NCI-H2107 (cell line): ENCODE measurements at regions not wholly inside any gene's neighbourhood (a gene's known extent, or its start where the extent isn't known, plus 50 kb on each side); places are given as distances from the start of the nearest gene placed in this dataset.
"Not testable (repeated sequence)": the region's sequence is repeated elsewhere in the genome, so short reads cannot be mapped to it uniquely, and the experiment has no call there.

Experiments used
- DNase-seq: peaks from one replicate; lab custom pipeline; 2025; lab: John Stamatoyannopoulos, UW

DNA sequence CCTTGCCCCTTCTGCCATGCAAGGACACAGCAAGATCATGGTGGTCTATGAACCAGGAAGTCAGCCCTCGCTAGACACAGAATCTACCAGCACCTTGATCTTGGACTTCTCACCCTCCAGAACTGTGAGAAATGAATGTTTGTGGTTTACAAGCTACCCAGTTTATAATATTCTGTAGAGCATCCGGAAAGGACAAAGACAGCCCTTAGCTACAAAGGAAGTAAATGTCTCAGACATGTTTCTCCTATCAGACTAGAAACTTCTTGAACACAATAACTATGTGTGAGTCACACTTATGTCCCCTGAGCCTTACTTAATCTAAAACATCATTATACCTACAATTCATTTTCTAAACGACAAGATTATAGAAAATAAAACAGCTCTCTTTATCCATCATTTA is 176.7 kb downstream of the KLHL28 start:
- DNase-seq = no peak

GRCh38 chr14:44783901-44784300 is 177.8 kb downstream of the KLHL28 start:
- DNase-seq = no peak

GRCh38 chr14:44782775-44783238 is 178.9 kb downstream of the KLHL28 start:
- DNase-seq = no peak

DNA sequence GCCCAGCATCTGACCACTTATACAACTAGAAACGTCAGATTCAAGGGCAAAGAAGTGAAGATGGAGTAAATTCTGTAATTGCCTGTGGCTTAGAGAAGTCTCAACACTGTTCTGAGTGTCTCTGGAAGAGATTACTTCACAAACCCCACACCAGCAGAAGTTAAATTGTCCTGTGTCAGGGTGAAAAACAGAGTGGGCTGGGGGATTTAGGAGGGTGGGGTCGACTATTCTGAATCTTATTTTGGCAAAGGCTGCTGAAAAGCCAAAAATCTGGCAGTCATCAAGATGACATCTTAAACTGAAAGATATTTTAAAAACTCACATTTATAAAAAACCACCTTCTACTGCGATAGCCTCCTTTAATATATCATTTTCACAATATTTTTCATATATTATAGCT is 180.8 kb downstream of the KLHL28 start:
- DNase-seq = no peak

- no peak for DNase-seq
Measured at GRCh38 chr14:44778604-44779003, 183.1 kb downstream of the KLHL28 start.

GRCh38 chr14:44777584-44777983 is 184.2 kb downstream of the KLHL28 start:
- DNase-seq = no peak

DNA sequence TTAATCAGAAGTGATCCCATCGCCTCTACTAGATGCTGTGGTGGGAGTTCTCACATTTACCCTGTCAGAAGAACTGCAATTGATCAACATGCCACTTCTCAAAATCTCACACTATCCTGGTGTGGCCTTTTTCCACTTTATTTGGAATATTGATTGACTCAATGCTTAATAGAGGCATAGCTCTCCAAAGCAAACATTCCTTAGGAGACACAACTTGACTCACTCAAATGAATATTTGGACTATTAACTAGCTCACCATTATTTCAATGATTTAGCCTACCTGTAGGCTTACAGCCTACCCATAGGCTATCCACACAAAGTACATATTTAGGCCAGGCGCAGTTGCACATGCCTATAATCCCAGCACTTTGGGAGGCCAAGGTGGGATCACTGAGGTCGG is 186.5 kb downstream of the KLHL28 start:
- no peak for DNase-seq

DNA sequence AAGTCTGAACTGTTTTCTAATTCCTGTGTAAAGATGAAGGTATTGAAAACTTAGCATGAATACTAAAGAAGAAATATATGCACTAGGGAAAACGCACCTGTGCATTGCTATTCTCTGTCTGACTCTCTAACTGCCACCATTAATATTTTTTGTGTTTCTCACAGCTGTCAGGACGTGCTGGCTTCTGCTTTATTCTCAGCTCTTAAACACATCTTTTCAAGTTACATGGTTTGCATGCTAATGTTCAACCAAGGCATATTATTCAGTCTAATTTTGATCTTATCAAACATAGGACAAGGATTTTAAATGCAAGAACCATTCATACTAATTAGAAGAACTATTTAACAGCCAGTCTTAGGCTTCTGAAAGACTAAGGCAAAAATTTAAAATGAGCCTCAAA is 187.4 kb downstream of the KLHL28 start:
- DNase-seq = no peak

DNA sequence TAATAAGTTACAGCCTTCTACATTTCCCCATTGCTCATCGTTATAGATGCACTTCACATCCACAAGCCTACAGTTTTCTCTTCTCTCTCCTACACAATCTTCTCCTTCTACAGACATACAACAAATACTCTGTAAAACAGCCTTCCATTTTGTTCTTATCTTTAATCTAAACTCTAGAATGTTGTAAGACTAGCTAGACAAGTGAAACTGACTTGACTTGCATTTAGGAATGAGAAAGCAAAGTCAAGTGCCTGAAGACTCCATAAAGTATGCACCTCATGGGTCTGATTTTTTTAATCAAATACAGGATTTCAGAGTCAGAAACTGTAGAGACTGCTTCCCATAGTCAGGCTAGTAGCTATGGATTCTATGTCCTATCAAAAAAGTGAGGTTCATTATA is 190.3 kb downstream of the KLHL28 start:
- no peak for DNase-seq

- no peak for DNase-seq
Measured at GRCh38 chr14:44770201-44770600, 191.5 kb downstream of the KLHL28 start.

- DNase-seq = no peak
Measured at GRCh38 chr14:44768935-44769334, 192.8 kb downstream of the KLHL28 start.

GRCh38 chr14:44767646-44768173 is 194.0 kb downstream of the KLHL28 start:
- DNase-seq = no peak

GRCh38 chr14:44766285-44766684 is 195.5 kb downstream of the KLHL28 start:
- DNase-seq = no peak

- no peak for DNase-seq
Measured at GRCh38 chr14:44763356-44763755, 198.4 kb downstream of the KLHL28 start.

- no peak for DNase-seq
Measured at GRCh38 chr14:44759277-44759676, 202.5 kb downstream of the KLHL28 start.

- DNase-seq = no peak
Measured at GRCh38 chr14:44756554-44756953, 205.2 kb downstream of the KLHL28 start.

GRCh38 chr14:44745371-44745770 is 216.4 kb downstream of the KLHL28 start:
- no peak for DNase-seq

DNA sequence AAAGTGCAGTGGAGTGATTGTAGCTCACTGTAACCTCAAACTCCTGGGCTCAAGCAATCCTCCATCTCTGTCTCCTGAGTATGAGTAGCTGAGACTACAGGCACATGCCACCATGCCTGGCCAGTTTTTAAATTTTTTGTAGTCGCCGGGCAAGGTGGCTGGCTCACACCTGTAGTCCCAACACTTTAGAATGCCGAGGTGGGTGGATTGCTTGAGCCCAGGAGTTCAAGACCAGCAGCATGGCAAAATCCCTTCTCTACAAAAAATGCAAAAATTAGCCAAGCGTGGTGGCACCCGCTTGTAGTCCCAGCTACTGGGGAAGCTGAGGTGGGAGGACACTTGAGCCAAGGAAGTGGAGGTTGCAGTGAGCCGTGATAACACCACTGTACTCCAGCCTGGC is 219.5 kb downstream of the KLHL28 start:
- no peak for DNase-seq

DNA sequence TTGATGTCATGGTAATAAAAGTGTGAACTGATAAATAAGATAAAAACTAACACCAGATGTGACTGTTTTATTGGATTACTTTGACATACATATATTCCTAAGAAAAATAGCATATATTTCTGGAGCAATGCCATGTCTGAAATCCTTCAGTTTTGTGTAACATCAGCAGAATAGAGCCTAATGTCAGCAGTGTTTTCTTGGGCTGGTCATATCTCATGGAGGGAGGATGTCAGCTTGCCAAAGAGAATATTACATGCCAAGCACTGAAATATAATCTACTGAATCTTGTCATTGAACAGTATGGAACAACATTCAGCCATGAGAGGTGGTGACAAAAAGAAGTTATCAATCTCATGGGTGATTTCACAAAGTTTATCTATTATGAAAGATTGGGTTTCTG is 220.3 kb downstream of the KLHL28 start:
- DNase-seq = no peak

DNA sequence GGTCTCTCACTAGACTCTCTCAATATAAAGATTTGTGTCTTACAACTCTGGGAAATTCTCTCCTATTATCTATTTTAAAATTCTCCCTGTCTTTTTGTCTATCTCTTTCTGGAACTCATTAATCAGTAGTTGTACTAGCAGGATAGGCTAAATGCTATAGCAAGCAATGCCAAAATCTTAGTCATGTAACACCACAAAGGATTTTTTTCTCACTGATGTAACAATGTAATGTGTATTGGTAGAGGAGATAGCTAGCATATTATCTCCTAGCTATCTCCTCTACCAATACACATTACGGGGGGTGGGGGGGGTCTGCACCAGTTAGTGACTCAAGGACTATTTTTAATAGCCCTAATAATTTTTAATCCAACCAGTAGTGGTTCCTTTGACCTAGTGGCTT is 225.4 kb downstream of the KLHL28 start:
- no peak for DNase-seq

DNA sequence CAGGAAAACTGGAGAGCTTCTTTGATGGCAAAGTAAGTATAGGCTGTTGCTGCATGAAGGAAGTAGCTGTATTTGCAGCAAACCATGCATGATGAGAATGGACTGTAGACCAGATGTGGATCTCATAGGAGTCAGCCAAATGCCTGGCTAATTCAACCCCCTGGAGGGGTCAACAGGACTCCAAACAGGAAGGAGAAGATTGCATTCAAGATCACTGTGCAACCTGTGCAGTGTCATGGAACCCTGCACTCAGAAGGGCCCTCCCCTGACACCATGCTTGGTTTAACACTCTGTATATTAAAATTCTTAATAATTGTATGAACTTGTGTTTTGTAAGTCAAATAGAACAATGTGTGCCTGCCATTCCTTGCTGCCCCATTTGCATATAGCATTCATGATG is 225.1 kb upstream of the FSCB start:
- no peak for DNase-seq

DNA sequence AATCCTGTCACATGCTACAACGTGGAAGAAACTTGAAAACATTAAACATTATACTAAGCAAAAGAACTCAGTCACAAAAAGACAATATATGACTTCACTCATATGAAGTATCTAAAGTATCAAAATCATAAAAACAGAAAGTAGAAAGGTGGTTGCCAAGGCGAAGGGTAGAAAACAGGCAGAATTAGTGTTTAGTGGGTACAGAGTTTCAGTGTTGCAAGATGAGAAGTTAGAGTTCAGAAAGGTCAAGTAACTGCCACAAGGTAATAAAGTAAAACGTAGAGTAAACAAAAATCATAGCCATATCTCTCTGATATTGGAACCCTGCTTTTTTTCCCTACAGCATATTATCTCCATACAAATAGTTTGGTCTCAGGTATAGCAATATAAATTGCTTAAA is 223.8 kb upstream of the FSCB start:
- no peak for DNase-seq

- DNase-seq = not testable (repeated sequence)
Measured at GRCh38 chr14:44721395-44721794, 214.3 kb upstream of the FSCB start.

- DNase-seq = no peak
Measured at GRCh38 chr14:44720707-44721106, 213.6 kb upstream of the FSCB start.
